GM19467 (cell line): ENCODE measurements at regions not wholly inside any gene's neighbourhood (a gene's known extent, or its start where the extent isn't known, plus 50 kb on each side); places are given as distances from the start of the nearest gene placed in this dataset.

Source experiments
- ATAC-seq: cut with Tn5 transposase; IDR thresholded peaks from one replicate; pipeline ENCODE4 v1.9.1; 2021; ENCODE audit warnings: mild to moderate bottlenecking, moderate library complexity; ENCODE audit not compliant: unreplicated experiment

- no peak for ATAC-seq
Observed at GRCh38 chr6:137688230-137688971, 178.7 kb upstream of the TNFAIP3 start.

GRCh38 chr6:137689377-137689776 is 177.7 kb upstream of the TNFAIP3 start:
- no peak for ATAC-seq

GRCh38 chr6:137690034-137690433 is 177.0 kb upstream of the TNFAIP3 start:
- no peak for ATAC-seq

- ATAC-seq: no peak
Observed at GRCh38 chr6:137690721-137691120, 176.3 kb upstream of the TNFAIP3 start.

- ATAC-seq: no peak
Observed at GRCh38 chr6:137692308-137692707, 174.8 kb upstream of the TNFAIP3 start.

- ATAC-seq: no peak
Observed at GRCh38 chr6:137692806-137693205, 174.3 kb upstream of the TNFAIP3 start.

- no peak for ATAC-seq
Observed at GRCh38 chr6:137693711-137694110, 173.3 kb upstream of the TNFAIP3 start.

GRCh38 chr6:137696765-137697164 is 170.3 kb upstream of the TNFAIP3 start:
- no peak for ATAC-seq

- ATAC-seq: no peak
Observed at GRCh38 chr6:137697267-137697938, 169.7 kb upstream of the TNFAIP3 start.

GRCh38 chr6:137698636-137699030 is 168.4 kb upstream of the TNFAIP3 start:
- no peak for ATAC-seq

GRCh38 chr6:137699031-137699683 is 167.9 kb upstream of the TNFAIP3 start:
- ATAC-seq: no peak

- ATAC-seq: no peak
Observed at GRCh38 chr6:137700161-137700560, 166.9 kb upstream of the TNFAIP3 start.

GRCh38 chr6:137700751-137701477 is 166.1 kb upstream of the TNFAIP3 start:
- no peak for ATAC-seq

GRCh38 chr6:137701942-137702341 is 165.1 kb upstream of the TNFAIP3 start:
- ATAC-seq: no peak

GRCh38 chr6:137702791-137703424 is 164.2 kb upstream of the TNFAIP3 start:
- ATAC-seq: no peak

GRCh38 chr6:137704802-137705159 is 162.3 kb upstream of the TNFAIP3 start:
- ATAC-seq: no peak

- no peak for ATAC-seq
Observed at GRCh38 chr6:137705160-137706082, 161.6 kb upstream of the TNFAIP3 start.

- no peak for ATAC-seq
Observed at GRCh38 chr6:137706083-137706750, 160.8 kb upstream of the TNFAIP3 start.

GRCh38 chr6:137707038-137707589 is 159.9 kb upstream of the TNFAIP3 start:
- no peak for ATAC-seq
